ENCODE measurements at regions not wholly inside any gene's neighbourhood (a gene's known extent, or its start where the extent isn't known, plus 50 kb on each side); places are given as distances from the start of the nearest gene placed in this dataset.

- TF ChIP-seq CTCF (conservative IDR thresholded peaks at IDR 0.05 in 1 of 2, IDR thresholded peaks at IDR 0.05 in 1 of 2; ENCODE audit: extremely low read depth in 1 of 2, insufficient read depth in 1 of 2, low read depth in 1 of 2, low read length in 2 of 2) (no peak), EZH2 (IDR thresholded peaks at IDR 0.05; ENCODE audit: borderline replicate concordance, low read length) (no peak)
These were observed 189.8 kb upstream of the FOXQ1 start for GRCh38 chr6:1122083-1122482.

Measured in mammary epithelial cell (primary cell).